ENCODE measurements at regions not wholly inside any gene's neighbourhood (a gene's known extent, or its start where the extent isn't known, plus 50 kb on each side); places are given as distances from the start of the nearest gene placed in this dataset.

- no peak for DNase-seq (ENCODE audit: low spot score in 2 of 2)
- no peaks in the 10 kb centered on the region for H3K36me3 ChIP-seq
Measured at GRCh38 chr22:44385296-44385610, 72.5 kb upstream of the SHISAL1 start.

GRCh38 chr22:44384563-44385295 is 72.0 kb upstream of the SHISAL1 start:
- Histone ChIP-seq H3K4me1 (no peaks in the 10 kb centered on the region), H3K9me3 (no peaks in the 10 kb centered on the region), H3K36me3 (no peaks in the 10 kb centered on the region), H3K27ac (no peak overlapping the region), H3K27me3 (peaks cover 0 to 34% of the 10 kb centered on the region in 2 donors), H3K4me3 (no peak overlapping the region)
- DNase-seq (ENCODE audit: low spot score in 2 of 2): no peak
- intact Hi-C loops (cut with DNase I; ENCODE audit: low total_unique reads): no loop called here
- TF ChIP-seq CTCF (IDR thresholded peaks at IDR 0.05): no peak
- no peak for TF ChIP-seq POLR2AphosphoS5 (IDR thresholded peaks at IDR 0.05)
- no peak for TF ChIP-seq POLR2A (IDR thresholded peaks at IDR 0.05)

More at GRCh38 chr22:44385296-44385610, 72.5 kb upstream of the SHISAL1 start:
- TF ChIP-seq CTCF (IDR thresholded peaks at IDR 0.05): no peak
- TF ChIP-seq POLR2AphosphoS5 (IDR thresholded peaks at IDR 0.05): no peak
- TF ChIP-seq POLR2A (IDR thresholded peaks at IDR 0.05): no peak
- Histone ChIP-seq H3K4me1 (no peaks in the 10 kb centered on the region), H3K27me3 (peaks cover 0 to 29% of the 10 kb centered on the region in 2 donors), H3K9me3 (no peaks in the 10 kb centered on the region), H3K27ac (no peak overlapping the region), H3K4me3 (no peak overlapping the region)
- intact Hi-C loops (cut with DNase I; ENCODE audit: low total_unique reads): no loop called here

GRCh38 chr22:44383652-44384562 is 71.2 kb upstream of the SHISAL1 start:
- Histone ChIP-seq H3K4me3 (no peak overlapping the region), H3K27me3 (peaks cover 0 to 30% of the 10 kb centered on the region in 2 donors), H3K27ac (no peak overlapping the region), H3K36me3 (no peaks in the 10 kb centered on the region), H3K4me1 (no peaks in the 10 kb centered on the region), H3K9me3 (no peaks in the 10 kb centered on the region)
- intact Hi-C loops (cut with DNase I; ENCODE audit: low total_unique reads): no loop called here
- TF ChIP-seq POLR2A (IDR thresholded peaks at IDR 0.05): no peak
- TF ChIP-seq CTCF (IDR thresholded peaks at IDR 0.05): no peak
- TF ChIP-seq POLR2AphosphoS5 (IDR thresholded peaks at IDR 0.05): no peak
- DNase-seq (ENCODE audit: low spot score in 2 of 2): no peak

DNA sequence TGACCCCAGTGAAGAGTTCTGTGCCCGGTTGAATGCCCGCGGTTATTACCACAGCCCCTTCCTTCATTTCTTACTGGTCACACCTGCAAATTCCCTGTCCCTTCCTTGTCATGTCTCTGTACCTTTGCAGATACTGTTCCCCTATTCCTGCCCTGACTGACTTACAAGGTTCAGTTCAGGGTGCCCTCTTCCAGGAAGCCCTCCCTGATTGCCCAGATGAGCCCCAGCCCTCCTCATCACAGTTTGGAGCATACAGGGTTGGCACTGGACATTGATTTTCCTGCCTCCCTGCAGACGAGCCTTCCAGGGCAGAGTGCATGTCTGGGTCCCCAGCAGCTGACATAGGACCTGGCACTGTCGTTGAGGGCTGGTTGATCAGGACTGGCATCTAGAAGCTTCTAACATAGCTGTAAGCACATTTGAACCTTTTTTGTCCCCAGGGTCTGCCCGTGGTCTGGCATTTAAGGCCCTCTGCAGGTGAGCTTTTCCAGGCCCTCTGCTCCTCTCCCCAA is 70.4 kb upstream of the SHISAL1 start:
- H3K4me3 ChIP-seq: no peak overlapping the region
- no peak overlapping the region for H3K27ac ChIP-seq
- no peak for TF ChIP-seq CTCF (IDR thresholded peaks at IDR 0.05)
- no peak for TF ChIP-seq POLR2AphosphoS5 (IDR thresholded peaks at IDR 0.05)
- no peak for TF ChIP-seq POLR2A (IDR thresholded peaks at IDR 0.05)
- no peaks in the 10 kb centered on the region for H3K36me3 ChIP-seq
- peaks cover 0 to 23% of the 10 kb centered on the region in 2 donors for H3K27me3 ChIP-seq
- peaks cover 0 to 5% of the 10 kb centered on the region in 2 donors for H3K9me3 ChIP-seq
- intact Hi-C loops (cut with DNase I; ENCODE audit: low total_unique reads): no loop called here
- DNase-seq (ENCODE audit: low spot score in 2 of 2): no peak
- H3K4me1 ChIP-seq: no peaks in the 10 kb centered on the region
